Activated CD8-positive, alpha-beta memory T cell treated with anti-CD3 and anti-CD28 coated beads, Interleukin-2, amount 10 ng/mL, durations not matched to agents 7 days and 5 days (primary cell): ENCODE measurements at regions not wholly inside any gene's neighbourhood (a gene's known extent, or its start where the extent isn't known, plus 50 kb on each side); places are given as distances from the start of the nearest gene placed in this dataset.

ENCODE experiments used
- ATAC-seq: fragments of 150-1000 bp; cut with Tn5 transposase; one replicate; pipeline ENCODE4 v1.10.0; 2021; ENCODE audit warnings: moderate library complexity
- CTCF ChIA-PET: fragments of 350-600 bp; sonication (Branson Sonifier 250); formaldehyde crosslinking; loops from one replicate; lab custom pipeline; 2021; ENCODE audit warnings: antibody characterized with exemption; lab: Charles Lee
- DNase-seq: peaks from one replicate; pipeline ENCODE4 v3.0.0-alpha.2; 2020
- H3K27ac Mint-ChIP-seq: one replicate; pipeline ENCODE4 v1.8.0; 2021; ENCODE audit warnings: mild to moderate bottlenecking, mixed read lengths
- H3K27me3 Mint-ChIP-seq: one replicate; pipeline ENCODE4 v1.8.0; 2021; ENCODE audit warnings: mixed read lengths
- H3K36me3 Mint-ChIP-seq: one replicate; pipeline ENCODE4 v1.8.0; 2021; ENCODE audit warnings: mild to moderate bottlenecking, mixed read lengths
- H3K4me1 Mint-ChIP-seq: one replicate; pipeline ENCODE4 v1.8.0; 2021; ENCODE audit warnings: mixed read lengths
- H3K4me3 Mint-ChIP-seq: one replicate; pipeline ENCODE4 v1.8.0; 2021; ENCODE audit warnings: mild to moderate bottlenecking, moderate library complexity, mixed read lengths
- H3K9me3 Mint-ChIP-seq: one replicate; pipeline ENCODE4 v1.8.0; 2022; ENCODE audit warnings: low read depth, mixed read lengths

DNA sequence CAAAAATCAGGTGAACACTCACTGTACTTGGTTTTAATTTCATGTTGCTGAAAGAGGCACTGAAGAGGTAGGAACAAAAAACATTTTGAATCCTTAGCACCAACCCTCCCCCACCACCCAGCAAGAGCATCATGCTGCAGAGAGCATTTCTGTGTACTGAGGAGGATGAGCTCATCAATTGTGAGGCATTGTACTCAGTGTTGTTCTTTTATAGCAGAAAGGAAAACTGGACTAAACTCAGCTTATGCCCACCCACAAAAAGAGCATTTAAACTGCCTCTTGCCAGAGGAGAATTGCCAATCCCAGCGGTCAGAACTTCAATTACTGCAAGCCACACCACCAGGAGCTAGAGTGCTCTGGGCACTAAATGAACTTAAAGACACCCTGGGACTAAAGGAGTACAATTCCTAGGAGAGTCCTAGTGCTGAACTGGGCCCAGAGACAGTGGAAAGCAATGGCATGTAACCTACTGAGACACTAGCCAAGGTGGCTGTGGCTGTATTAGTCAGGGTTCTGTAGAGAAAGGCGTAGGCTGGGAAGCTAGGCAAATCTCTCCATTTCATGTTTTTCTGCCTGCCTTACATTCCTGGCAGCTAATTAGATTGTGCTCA is 280.7 kb upstream of the KLHL4 start:
- CTCF ChIA-PET = no interaction called here
- ATAC-seq = no peak
- no peaks in the 10 kb centered on the region for H3K36me3 Mint-ChIP-seq
- no peak for DNase-seq
- H3K4me3 Mint-ChIP-seq = no peak overlapping the region
- no peak overlapping the region for H3K27ac Mint-ChIP-seq
- no peaks in the 10 kb centered on the region for H3K4me1 Mint-ChIP-seq
- H3K27me3 Mint-ChIP-seq = no peaks in the 10 kb centered on the region
- no peaks in the 10 kb centered on the region for H3K9me3 Mint-ChIP-seq

DNA sequence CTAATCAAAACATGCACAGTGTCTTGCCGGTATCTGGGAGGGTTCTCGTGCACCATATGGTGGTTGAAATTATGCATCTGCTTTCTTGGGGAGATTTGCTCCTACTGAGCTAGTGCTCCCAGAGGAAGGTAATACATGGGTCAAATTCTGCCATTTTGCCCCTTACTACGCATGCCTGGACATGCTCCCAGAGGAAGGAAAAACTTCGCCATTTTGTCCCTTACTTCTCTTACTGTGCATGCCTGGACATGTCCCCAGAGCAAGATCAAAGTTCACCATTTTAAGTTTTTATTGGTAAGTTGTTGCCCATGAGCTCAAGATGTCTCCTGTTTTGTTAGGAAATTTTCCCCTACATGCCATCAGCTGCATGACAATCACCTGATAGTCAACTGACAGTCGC is 252.1 kb upstream of the KLHL4 start:
- CTCF ChIA-PET = no interaction called here
- DNase-seq = no peak
- peaks cover 4% of the 10 kb centered on the region for H3K9me3 Mint-ChIP-seq
- H3K27ac Mint-ChIP-seq = no peak overlapping the region
- H3K4me1 Mint-ChIP-seq = no peaks in the 10 kb centered on the region
- H3K27me3 Mint-ChIP-seq = no peaks in the 10 kb centered on the region
- ATAC-seq = no peak
- H3K4me3 Mint-ChIP-seq = no peak overlapping the region
- no peaks in the 10 kb centered on the region for H3K36me3 Mint-ChIP-seq

GRCh38 chrX:87272491-87272890 is 245.1 kb upstream of the KLHL4 start:
- Mint-ChIP-seq H3K4me3 (no peak overlapping the region), H3K9me3 (no peaks in the 10 kb centered on the region), H3K27ac (no peak overlapping the region), H3K27me3 (no peaks in the 10 kb centered on the region), H3K4me1 (no peaks in the 10 kb centered on the region), H3K36me3 (no peaks in the 10 kb centered on the region)
- CTCF ChIA-PET = no interaction called here
- ATAC-seq (no peak), DNase-seq (no peak)

- no peak for ATAC-seq
- Mint-ChIP-seq H3K4me3 (no peak overlapping the region), H3K27me3 (no peaks in the 10 kb centered on the region), H3K36me3 (no peaks in the 10 kb centered on the region), H3K4me1 (no peaks in the 10 kb centered on the region), H3K27ac (no peak overlapping the region), H3K9me3 (no peaks in the 10 kb centered on the region)
- CTCF ChIA-PET = interaction anchor here (0.6 kb wide), 1 partner anchor 451 kb away, joined by 3 read pairs; no protein-coding TSS in a partner anchor
- DNase-seq = no peak
These were observed 217.9 kb upstream of the KLHL4 start for GRCh38 chrX:87299563-87300160.

DNA sequence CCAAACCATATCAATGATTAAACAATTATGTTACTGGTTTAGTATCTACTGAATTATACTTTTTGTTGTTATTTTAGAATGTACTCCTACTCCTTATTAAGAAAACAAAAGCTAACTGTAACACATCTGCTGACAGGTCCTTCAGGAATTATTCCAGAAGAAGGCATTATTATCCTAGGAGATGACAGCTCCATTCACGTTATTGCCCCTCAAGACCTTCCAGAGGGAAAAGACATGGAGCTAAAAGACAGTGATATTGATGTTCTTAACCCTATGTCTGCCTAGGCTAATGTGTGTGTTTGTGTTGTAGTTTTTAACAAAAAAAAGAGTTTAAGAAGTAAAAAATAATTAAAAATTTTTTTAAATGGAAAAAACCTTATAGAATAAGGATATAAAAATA is 206.8 kb upstream of the KLHL4 start:
- Mint-ChIP-seq H3K27me3 (no peaks in the 10 kb centered on the region), H3K4me3 (no peak overlapping the region), H3K36me3 (no peaks in the 10 kb centered on the region), H3K27ac (no peak overlapping the region), H3K4me1 (no peaks in the 10 kb centered on the region), H3K9me3 (no peaks in the 10 kb centered on the region)
- DNase-seq (no peak), ATAC-seq (no peak)
- CTCF ChIA-PET = no interaction called here

- ATAC-seq = no peak
- no peak overlapping the region for H3K4me3 Mint-ChIP-seq
- no peak for DNase-seq
- no peak overlapping the region for H3K27ac Mint-ChIP-seq
- H3K36me3 Mint-ChIP-seq = no peaks in the 10 kb centered on the region
- H3K9me3 Mint-ChIP-seq = no peaks in the 10 kb centered on the region
- no peaks in the 10 kb centered on the region for H3K27me3 Mint-ChIP-seq
- H3K4me1 Mint-ChIP-seq = no peaks in the 10 kb centered on the region
- CTCF ChIA-PET = no interaction called here
These were observed 190.3 kb upstream of the KLHL4 start for GRCh38 chrX:87327267-87327666.

DNA sequence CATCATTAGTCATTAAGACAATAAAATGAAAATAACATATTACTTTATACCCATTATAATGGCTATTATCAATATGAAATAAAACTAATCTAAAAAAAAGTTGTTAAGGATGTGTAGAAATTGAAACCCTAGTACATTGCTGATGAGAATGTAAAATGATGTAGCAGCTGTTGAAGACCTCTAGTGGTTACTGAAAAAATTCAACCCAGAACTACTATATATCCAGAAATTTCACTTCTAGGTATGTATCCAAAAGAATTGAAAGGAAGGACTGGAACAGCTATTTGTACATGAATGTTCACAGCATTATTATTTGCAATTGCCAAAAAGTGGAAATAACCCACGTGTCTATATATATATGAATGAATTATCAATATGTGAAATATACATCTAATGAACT is 180.3 kb upstream of the KLHL4 start:
- CTCF ChIA-PET = no interaction called here
- ATAC-seq = no peak

GRCh38 chrX:87338510-87338909 is 179.1 kb upstream of the KLHL4 start:
- CTCF ChIA-PET = no interaction called here
- H3K27me3 Mint-ChIP-seq = no peaks in the 10 kb centered on the region
- H3K4me1 Mint-ChIP-seq = no peaks in the 10 kb centered on the region
- ATAC-seq (no peak), DNase-seq (no peak)
- no peak overlapping the region for H3K27ac Mint-ChIP-seq
- H3K9me3 Mint-ChIP-seq = no peaks in the 10 kb centered on the region
- H3K36me3 Mint-ChIP-seq = no peaks in the 10 kb centered on the region
- no peak overlapping the region for H3K4me3 Mint-ChIP-seq

More for the DNA sequence above, 180.3 kb upstream of the KLHL4 start:
- no peaks in the 10 kb centered on the region for H3K9me3 Mint-ChIP-seq
- H3K27me3 Mint-ChIP-seq = no peaks in the 10 kb centered on the region
- H3K4me3 Mint-ChIP-seq = no peak overlapping the region
- no peaks in the 10 kb centered on the region for H3K4me1 Mint-ChIP-seq
- no peaks in the 10 kb centered on the region for H3K36me3 Mint-ChIP-seq
- no peak overlapping the region for H3K27ac Mint-ChIP-seq
- DNase-seq = no peak

DNA sequence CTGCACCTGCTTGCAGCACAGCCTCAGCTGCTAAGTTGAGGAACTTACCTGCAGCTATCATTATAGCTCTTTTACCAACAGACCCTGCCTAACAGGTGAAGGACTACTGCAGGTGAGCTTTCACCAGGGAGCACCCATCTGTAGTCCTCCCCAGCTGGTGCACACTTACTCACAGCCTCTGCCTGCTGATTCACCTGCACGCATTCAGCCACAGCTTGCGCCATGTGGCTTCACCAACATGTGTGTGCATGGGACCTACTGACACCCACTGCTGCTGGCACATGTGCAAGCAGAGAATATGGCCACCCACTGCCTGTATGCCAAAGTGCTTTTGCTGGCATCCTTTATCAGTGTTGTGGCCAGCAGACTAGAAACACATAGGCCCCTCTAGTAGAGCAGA is 146.7 kb upstream of the KLHL4 start:
- CTCF ChIA-PET = no interaction called here
- Mint-ChIP-seq H3K27me3 (no peaks in the 10 kb centered on the region), H3K36me3 (no peaks in the 10 kb centered on the region), H3K4me3 (no peak overlapping the region), H3K27ac (no peak overlapping the region), H3K4me1 (no peaks in the 10 kb centered on the region), H3K9me3 (no peaks in the 10 kb centered on the region)
- ATAC-seq = no peak
- no peak for DNase-seq

GRCh38 chrX:87374324-87374723 is 143.3 kb upstream of the KLHL4 start:
- DNase-seq = no peak
- no peak for ATAC-seq
- Mint-ChIP-seq H3K36me3 (no peaks in the 10 kb centered on the region), H3K4me3 (no peak overlapping the region), H3K9me3 (no peaks in the 10 kb centered on the region), H3K4me1 (no peaks in the 10 kb centered on the region), H3K27me3 (no peaks in the 10 kb centered on the region), H3K27ac (no peak overlapping the region)
- CTCF ChIA-PET = no interaction called here

DNA sequence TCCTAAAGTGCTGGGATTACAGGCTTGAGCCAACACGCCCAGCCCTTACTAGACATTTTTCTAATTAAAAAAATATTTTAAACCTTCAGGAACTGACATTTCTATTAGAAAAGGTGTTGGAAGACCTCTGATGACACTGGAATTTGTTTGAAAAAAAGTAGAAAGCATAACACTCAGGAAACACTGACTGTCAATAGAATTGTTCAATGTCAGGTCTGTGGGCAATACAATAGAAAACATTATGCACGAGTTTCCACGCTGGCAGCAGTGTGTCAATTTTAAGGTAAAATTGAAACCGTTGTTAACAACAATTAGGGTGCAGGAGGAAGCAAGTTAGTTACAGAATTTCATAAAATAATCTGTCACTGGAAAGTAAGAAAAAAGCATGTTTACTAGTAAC is 140.7 kb upstream of the KLHL4 start:
- no peaks in the 10 kb centered on the region for H3K27me3 Mint-ChIP-seq

GRCh38 chrX:87388381-87388780 is 129.2 kb upstream of the KLHL4 start:
- Mint-ChIP-seq H3K27me3 (no peaks in the 10 kb centered on the region), H3K4me1 (no peaks in the 10 kb centered on the region), H3K27ac (no peak overlapping the region), H3K36me3 (no peaks in the 10 kb centered on the region), H3K4me3 (no peak overlapping the region), H3K9me3 (no peaks in the 10 kb centered on the region)
- CTCF ChIA-PET = no interaction called here
- ATAC-seq (no peak), DNase-seq (no peak)

More for the DNA sequence above, 140.7 kb upstream of the KLHL4 start:
- no peaks in the 10 kb centered on the region for H3K36me3 Mint-ChIP-seq
- no peaks in the 10 kb centered on the region for H3K4me1 Mint-ChIP-seq
- no peak overlapping the region for H3K4me3 Mint-ChIP-seq
- no peak overlapping the region for H3K27ac Mint-ChIP-seq
- ATAC-seq = no peak
- CTCF ChIA-PET = no interaction called here
- H3K9me3 Mint-ChIP-seq = no peaks in the 10 kb centered on the region
- no peak for DNase-seq

DNA sequence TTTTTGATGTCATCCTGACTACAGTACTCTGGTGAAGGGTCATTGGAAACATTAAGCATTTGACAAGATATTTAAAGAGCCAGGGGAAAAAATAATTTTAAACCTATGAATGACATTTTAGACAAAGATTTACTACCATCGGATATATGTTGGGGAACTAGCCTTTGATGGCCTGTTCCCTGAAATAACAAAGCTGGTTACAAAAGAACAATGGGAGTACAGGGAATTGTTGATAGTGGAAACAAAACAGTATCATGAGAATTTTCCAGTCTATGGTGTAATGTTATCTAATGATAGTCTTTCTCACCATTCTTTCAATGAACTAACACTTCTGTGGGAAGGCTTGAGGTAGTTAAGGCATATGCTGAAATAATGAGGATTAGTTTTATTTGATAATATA is 125.9 kb upstream of the KLHL4 start:
- CTCF ChIA-PET = no interaction called here
- no peak for ATAC-seq
- H3K36me3 Mint-ChIP-seq = no peaks in the 10 kb centered on the region
- no peaks in the 10 kb centered on the region for H3K9me3 Mint-ChIP-seq
- DNase-seq = no peak
- H3K27ac Mint-ChIP-seq = no peak overlapping the region
- H3K4me1 Mint-ChIP-seq = no peaks in the 10 kb centered on the region
- no peak overlapping the region for H3K4me3 Mint-ChIP-seq
- no peaks in the 10 kb centered on the region for H3K27me3 Mint-ChIP-seq

DNA sequence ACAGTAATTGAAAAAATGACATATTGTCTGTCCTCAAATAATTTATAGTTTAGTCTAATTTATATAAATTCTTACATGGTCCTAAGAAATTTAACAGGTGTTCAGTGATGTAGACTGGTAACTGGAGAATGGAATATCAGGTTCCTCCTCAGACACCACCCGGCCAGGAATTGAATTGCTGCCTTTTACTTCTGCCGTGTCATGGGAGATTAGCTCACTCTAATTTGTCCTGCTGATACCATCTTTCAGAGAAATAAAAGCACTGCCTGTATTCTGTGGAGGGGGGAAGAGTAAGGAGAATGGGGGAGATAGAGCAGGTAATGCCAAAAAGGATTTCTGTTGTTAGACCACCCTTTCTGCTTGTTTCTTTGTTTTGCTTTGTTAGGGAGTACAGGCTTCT is 125.2 kb upstream of the KLHL4 start:
- Mint-ChIP-seq H3K9me3 (no peaks in the 10 kb centered on the region), H3K36me3 (no peaks in the 10 kb centered on the region), H3K4me1 (no peaks in the 10 kb centered on the region), H3K4me3 (no peak overlapping the region), H3K27ac (no peak overlapping the region), H3K27me3 (no peaks in the 10 kb centered on the region)
- CTCF ChIA-PET = no interaction called here
- DNase-seq (no peak), ATAC-seq (no peak)
